GM12872 (cell line): ENCODE measurements at regions not wholly inside any gene's neighbourhood (a gene's known extent, or its start where the extent isn't known, plus 50 kb on each side); places are given as distances from the start of the nearest gene placed in this dataset.

Source experiments
- TF ChIP-seq, protein P1 (sequence below): IDR thresholded peaks from 3 replicates; pipeline ENCODE4 v1.5.1; 2011; ENCODE audit warnings: low read depth, mild to moderate bottlenecking, low read length, moderate library complexity; ENCODE audit not compliant: insufficient read depth

DNA sequence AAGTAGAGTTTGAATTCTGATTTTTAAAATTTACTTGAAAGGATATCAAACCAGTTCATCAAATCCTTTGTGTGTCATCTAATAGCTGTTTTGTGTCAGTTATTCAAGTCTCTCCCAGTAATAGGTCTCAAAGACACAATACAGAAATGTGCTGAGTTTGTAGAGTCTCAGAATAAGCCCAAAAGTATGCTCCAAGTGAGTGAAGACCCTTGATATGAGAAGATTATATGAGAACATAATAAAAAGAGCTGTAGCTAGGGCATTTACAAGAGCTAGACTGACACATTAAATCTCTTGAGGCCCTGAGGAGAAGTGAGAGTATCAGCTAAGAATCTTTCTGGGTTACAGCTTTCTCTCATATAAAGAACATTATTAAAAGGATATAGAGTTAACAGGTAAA is 721.0 kb upstream of the ARRDC3 start:
- TF ChIP-seq, protein P1, sequence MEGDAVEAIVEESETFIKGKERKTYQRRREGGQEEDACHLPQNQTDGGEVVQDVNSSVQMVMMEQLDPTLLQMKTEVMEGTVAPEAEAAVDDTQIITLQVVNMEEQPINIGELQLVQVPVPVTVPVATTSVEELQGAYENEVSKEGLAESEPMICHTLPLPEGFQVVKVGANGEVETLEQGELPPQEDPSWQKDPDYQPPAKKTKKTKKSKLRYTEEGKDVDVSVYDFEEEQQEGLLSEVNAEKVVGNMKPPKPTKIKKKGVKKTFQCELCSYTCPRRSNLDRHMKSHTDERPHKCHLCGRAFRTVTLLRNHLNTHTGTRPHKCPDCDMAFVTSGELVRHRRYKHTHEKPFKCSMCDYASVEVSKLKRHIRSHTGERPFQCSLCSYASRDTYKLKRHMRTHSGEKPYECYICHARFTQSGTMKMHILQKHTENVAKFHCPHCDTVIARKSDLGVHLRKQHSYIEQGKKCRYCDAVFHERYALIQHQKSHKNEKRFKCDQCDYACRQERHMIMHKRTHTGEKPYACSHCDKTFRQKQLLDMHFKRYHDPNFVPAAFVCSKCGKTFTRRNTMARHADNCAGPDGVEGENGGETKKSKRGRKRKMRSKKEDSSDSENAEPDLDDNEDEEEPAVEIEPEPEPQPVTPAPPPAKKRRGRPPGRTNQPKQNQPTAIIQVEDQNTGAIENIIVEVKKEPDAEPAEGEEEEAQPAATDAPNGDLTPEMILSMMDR = no peak

DNA sequence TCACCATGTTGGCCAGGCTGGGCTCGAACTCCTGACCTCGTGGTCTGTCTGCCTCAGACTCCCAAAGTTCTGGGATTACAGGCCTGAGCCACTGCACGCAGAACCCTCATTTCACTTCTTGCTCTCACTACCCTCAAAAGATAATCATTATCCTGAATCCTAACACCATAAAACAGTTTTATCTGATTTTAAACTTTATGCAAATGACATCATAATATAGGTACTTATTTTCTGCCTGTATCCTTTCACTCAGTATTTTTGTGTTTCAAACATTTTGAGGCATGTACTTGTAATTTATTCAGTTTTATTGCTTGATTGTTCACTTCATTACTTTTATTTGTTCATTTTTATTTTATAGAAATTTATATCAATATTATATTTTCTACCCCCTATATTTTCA is 719.2 kb upstream of the ARRDC3 start:
- TF ChIP-seq, protein P1 = no peak

DNA sequence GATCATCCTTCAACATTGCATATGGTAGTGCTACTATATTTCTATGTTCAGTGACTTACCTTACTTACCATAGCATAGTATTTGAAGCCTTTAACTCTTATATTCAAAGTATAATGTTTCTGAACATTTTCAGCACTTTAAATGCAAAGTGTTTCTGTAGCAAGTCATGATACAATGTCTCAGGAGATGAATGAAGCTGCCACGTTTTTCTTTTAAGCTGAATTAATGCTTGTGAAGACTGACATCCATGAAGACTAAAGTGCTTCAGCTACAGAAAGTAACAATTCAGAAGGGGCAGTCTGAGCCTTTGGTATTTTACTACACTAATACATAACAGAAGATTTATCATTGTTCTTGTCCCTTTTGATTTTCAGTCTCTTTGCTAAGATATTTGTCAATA is 709.1 kb upstream of the ARRDC3 start:
- TF ChIP-seq, protein P1 = no peak

DNA sequence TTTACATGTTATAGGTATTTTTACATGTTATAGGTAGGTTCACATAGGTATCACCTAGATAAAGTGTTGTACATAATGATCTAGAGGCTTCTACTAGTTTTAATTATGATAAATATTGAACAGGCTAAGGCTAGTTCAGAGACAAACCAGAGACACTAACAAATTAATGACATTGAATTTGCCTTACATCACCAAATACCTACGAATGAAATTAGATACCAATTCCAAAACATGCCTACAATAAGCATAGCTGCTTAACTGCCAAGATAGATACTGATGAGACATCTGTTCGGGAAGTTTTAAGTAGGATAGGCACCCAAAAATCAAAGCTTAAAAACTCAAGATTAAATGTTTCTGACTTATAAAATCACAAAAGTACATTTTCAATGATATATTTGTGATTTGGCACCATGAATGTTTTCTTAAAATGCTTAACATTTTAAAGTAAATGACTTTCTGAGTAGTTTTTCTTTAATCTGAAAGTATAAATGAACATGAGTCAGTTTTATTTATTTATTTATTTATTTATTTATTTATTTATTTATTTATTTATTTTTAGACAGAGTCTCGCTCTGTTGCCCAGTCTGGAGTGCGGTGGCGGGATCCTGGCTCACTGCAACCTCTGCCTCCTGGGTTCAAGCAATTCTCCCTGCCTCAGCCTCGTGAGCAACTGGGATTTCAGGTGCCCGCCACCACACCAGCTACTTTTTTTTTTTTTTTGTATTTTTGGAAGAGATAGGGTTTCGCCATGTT is 703.1 kb upstream of the ARRDC3 start:
- TF ChIP-seq, protein P1 = no peak

DNA sequence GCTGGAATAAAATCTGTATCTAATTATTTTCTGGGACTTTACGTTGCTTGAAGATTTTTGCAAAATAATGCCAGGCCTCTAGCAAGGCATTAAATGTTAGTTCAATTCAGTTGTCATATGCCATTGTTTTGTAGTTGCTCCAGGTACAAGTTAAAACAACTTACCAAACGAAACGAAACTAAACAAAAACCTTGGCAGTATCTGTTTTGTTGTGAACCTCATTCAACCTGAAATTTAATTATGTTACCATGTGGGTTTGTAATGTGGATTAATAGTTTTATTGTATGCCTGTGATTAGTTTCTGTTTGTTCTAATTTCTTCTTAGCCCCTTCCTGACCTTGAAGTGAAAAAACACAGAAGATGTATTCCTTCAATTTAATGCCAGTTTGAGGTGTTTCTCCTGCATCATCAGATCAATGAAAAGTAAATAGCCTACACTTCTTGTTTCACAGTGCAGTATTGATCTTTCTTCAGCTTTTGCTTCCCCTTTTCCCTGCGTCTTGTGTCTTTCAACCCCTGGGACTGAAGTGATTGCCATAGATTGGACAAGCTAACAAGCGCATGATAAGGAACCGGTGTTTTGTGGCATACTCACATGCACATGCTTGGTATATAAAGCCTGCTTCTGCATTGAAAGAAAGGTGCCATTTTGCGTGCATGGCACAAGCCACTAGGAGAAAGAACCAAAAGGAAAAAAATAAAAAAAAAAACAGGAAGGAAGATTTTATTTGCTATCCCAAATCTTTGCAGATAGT is 699.0 kb upstream of the ARRDC3 start:
- TF ChIP-seq, protein P1 = no peak

DNA sequence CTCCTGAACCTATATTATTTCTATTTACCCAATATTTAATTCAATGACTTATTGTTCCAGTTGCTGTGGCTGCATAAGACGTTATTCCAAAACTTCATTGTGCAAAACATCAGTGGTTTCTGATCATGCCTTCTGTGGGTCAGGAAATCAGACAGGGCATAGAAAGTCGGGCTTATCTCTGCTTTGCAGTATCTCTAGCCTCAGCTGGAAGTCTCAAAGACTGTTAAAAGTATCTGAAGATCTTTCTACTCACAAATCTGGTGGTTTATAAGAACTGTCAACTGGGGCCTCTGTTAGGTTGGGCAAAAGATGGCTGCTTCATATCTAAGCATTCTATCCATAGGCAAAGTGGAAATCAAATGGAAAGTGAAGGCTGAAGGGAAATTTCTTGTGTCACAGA is 687.7 kb upstream of the ARRDC3 start:
- TF ChIP-seq, protein P1 = no peak

DNA sequence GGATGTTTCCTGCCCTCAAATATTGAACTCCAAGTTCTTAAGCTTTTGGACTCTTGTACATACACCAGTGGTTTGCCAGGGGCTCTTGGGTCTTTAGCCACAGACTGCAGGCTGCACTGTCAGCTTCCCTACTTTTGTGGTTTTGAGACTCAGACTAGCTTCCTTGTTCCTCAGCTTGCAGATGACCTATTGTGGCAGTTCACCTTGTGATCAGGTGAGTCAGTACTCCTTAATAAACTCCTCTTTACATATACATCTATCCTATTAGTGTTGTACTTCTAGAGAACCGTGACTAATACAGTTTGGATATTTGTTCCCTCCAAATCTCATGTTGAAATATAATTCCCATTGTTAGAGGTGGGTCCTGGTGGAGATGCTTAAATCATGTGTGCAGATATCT is 681.9 kb upstream of the ARRDC3 start:
- TF ChIP-seq, protein P1 = no peak
